Ovary (tissue), 7 donors: ENCODE measurements at regions not wholly inside any gene's neighbourhood (a gene's known extent, or its start where the extent isn't known, plus 50 kb on each side); places are given as distances from the start of the nearest gene placed in this dataset.

Experiments used
- DNase-seq, 5 donors: peaks; one replicate each; pipeline ENCODE4 v3.0.0-alpha.2; 2019 to 2020
- H3K27ac ChIP-seq, 2 donors: fragments of 200-600 bp; one replicate each; pipeline versions ENCODE4 v1.5.1 to v1.8.0; 2019 to 2022
- H3K27me3 ChIP-seq: fragments of 200-600 bp; one replicate; pipeline ENCODE4 v1.8.0; 2022
- H3K36me3 ChIP-seq: fragments of 200-600 bp; sonication (generic); one replicate; pipeline ENCODE4 v1.5.1; 2019
- H3K4me1 ChIP-seq: one replicate; pipeline ENCODE4 v1.8.1; 2013; ENCODE audit warnings: mild to moderate bottlenecking, moderate library complexity; ENCODE audit not compliant: insufficient read depth
- H3K4me3 ChIP-seq: fragments of 200-600 bp; sonication (generic); one replicate; pipeline ENCODE4 v1.5.1; 2017
- H3K9me3 ChIP-seq, 2 donors: fragments of 200-600 bp in 1 of 2; sonication (generic) in 1 of 2; one replicate each; pipeline versions ENCODE4 v1.5.1 to v1.8.1; 2013 to 2019; ENCODE audit warnings: mild to moderate bottlenecking in 1 of 2, moderate library complexity in 1 of 2
- CTCF ChIP-seq, 3 donors: fragments of 450-650 bp in 2 of 3; fragments of 200-600 bp in 1 of 3; IDR thresholded peaks; one replicate each; pipeline versions ENCODE4 v1.5.1 to v1.8.0; 2016 to 2022; ENCODE audit warnings: antibody characterized with exemption in 3 of 3, mild to moderate bottlenecking in 1 of 3
- EP300 ChIP-seq: sonication (generic); formaldehyde crosslinking; IDR thresholded peaks from one replicate; pipeline ENCODE4 v1.6.1; 2017; ENCODE audit warnings: antibody characterized with exemption
- POLR2A ChIP-seq: fragments of 450-650 bp; IDR thresholded peaks from one replicate; pipeline ENCODE4 v1.6.1; 2017; ENCODE audit warnings: antibody characterized with exemption, mild to moderate bottlenecking, moderate library complexity
- WGBS, 3 donors: extraction: QIAGEN DNeasy Blood & Tissue Kit in 1 of 3; methylation state at CpG; one replicate each; pipeline versions ENCODE4 v1.1.5 to v1.1.7; 2013 to 2017; 5-methylcytosine and 5-hydroxymethylcytosine counted together
- intact Hi-C, 4 donors: fragments of 100-400 bp; cut with DNase I; formaldehyde crosslinking; loops; one replicate each; pipeline versions ENCODE4 v1.11.0 to v1.15.1; 2022 to 2023
- donor health status: DM: no; HTN: no; CAD: no; lungs with moderate emphysema.
- donor health status: DM: no; HTN: no; CAD: no.
- donor health status: Bipolar disorder and iron deficiency.
- donor health status: DM: no; HTN: no; CAD: no.
- donor health status: DM: yes; HTN: yes; CAD: no.

GRCh38 chr3:174524203-174524602 is 334.9 kb upstream of the NAALADL2 start:
- intact Hi-C loops: no loop called here
- TF ChIP-seq CTCF (IDR thresholded peaks at IDR 0.05) (no peak), EP300 (no peak), POLR2A (no peak)
- H3K4me1 ChIP-seq: no peaks in the 10 kb centered on the region
- no peaks in the 10 kb centered on the region for H3K36me3 ChIP-seq
- no peaks in the 10 kb centered on the region for H3K9me3 ChIP-seq
- H3K27me3 ChIP-seq: no peaks in the 10 kb centered on the region
- no peak overlapping the region for H3K4me3 ChIP-seq
- WGBS, 3 donors: 94 to 98% (median 94%) methylated on average over 3 of the region's 3 CpGs
- DNase-seq: no peak
- H3K27ac ChIP-seq: no peak overlapping the region

- Histone ChIP-seq H3K36me3 (no peaks in the 10 kb centered on the region), H3K4me1 (no peaks in the 10 kb centered on the region), H3K4me3 (no peak overlapping the region), H3K9me3 (no peaks in the 10 kb centered on the region), H3K27me3 (no peaks in the 10 kb centered on the region), H3K27ac (no peak overlapping the region)
- TF ChIP-seq CTCF (IDR thresholded peaks at IDR 0.05) (no peak), POLR2A (no peak), EP300 (no peak)
- intact Hi-C loops: no loop called here
- no peak for DNase-seq
- 84 to 100% (median 87%) methylated on average over 3 of the region's 3 CpGs for WGBS, 3 donors
These were observed 329.8 kb upstream of the NAALADL2 start for GRCh38 chr3:174529298-174529697.

- Histone ChIP-seq H3K27ac (no peak overlapping the region), H3K27me3 (no peaks in the 10 kb centered on the region), H3K9me3 (no peaks in the 10 kb centered on the region), H3K4me3 (no peak overlapping the region), H3K36me3 (no peaks in the 10 kb centered on the region), H3K4me1 (no peaks in the 10 kb centered on the region)
- TF ChIP-seq CTCF (IDR thresholded peaks at IDR 0.05) (no peak), POLR2A (no peak), EP300 (no peak)
- intact Hi-C loops: no loop called here
- DNase-seq: no peak
- 88 to 93% (median 92%) methylated on average over 5 of the region's 5 CpGs for WGBS, 3 donors
These were observed 327.7 kb upstream of the NAALADL2 start for GRCh38 chr3:174531262-174531982.

GRCh38 chr3:174532216-174532615 is 326.9 kb upstream of the NAALADL2 start:
- TF ChIP-seq POLR2A: no peak
- TF ChIP-seq CTCF (IDR thresholded peaks at IDR 0.05): no peak
- no peak for TF ChIP-seq EP300
- Histone ChIP-seq H3K27me3 (no peaks in the 10 kb centered on the region), H3K4me1 (no peaks in the 10 kb centered on the region), H3K9me3 (no peaks in the 10 kb centered on the region), H3K27ac (no peak overlapping the region), H3K4me3 (no peak overlapping the region), H3K36me3 (no peaks in the 10 kb centered on the region)
- intact Hi-C loops: no loop called here
- DNase-seq: no peak
- 82 to 93% (median 85%) methylated on average over 1 of the region's 1 CpG for WGBS, 3 donors
